ENCODE measurements at regions not wholly inside any gene's neighbourhood (a gene's known extent, or its start where the extent isn't known, plus 50 kb on each side); places are given as distances from the start of the nearest gene placed in this dataset.

- H3K4me2 ChIP-seq (replicated peaks; ENCODE audit: extremely low read depth, low read length, poor library complexity, severe bottlenecking): no peak overlapping the region
- Mint-ChIP-seq H3K4me3 (peak overlapping the region in 1 of 2 donors; percentile 31), H3K27ac (peak overlapping the region; percentile 76 to 97 (median 91)), H3K27me3 (ENCODE audit: low read depth in 3 of 3) (peaks cover 0 to 9% (median 7%) of the 10 kb centered on the region in 3 donors), H3K36me3 (no peaks in the 10 kb centered on the region), H3K9me3 (peaks cover 0 to 5% (median 0%) of the 10 kb centered on the region in 7 donors), H3K4me1 (peaks cover 18% of the 10 kb centered on the region)
- no peaks in the 10 kb centered on the region for H3K36me3 ChIP-seq (replicated peaks in 1 of 2; ENCODE audit: control insufficient read depth in 1 of 2, insufficient read depth in 2 of 2, low read length in 2 of 2)
- peak overlapping the region in 1 of 2 donors; percentile 42 for H3K27ac ChIP-seq (ENCODE audit: low read depth in 1 of 2, low read length in 2 of 2)
- no peaks in the 10 kb centered on the region for H3K9me3 ChIP-seq (replicated peaks in 1 of 2; ENCODE audit: control insufficient read depth in 1 of 2, insufficient read depth in 1 of 2, low read length in 2 of 2)
- H2AFZ ChIP-seq (ENCODE audit: insufficient read depth, low read depth, low read length, poor library complexity, severe bottlenecking): peak overlapping the region; percentile 15
- no peak overlapping the region for H3K9ac ChIP-seq (ENCODE audit: insufficient read depth, low read length, poor library complexity, severe bottlenecking)
- H3K4me3 ChIP-seq (replicated peaks in 1 of 3; ENCODE audit: low read depth in 2 of 3, low read length in 3 of 3): no peak overlapping the region
- DNase-seq: peak; percentile 27 to 46 (median 32)
- no peak for TF ChIP-seq CTCF (IDR thresholded peaks at IDR 0.05)
- no peaks in the 10 kb centered on the region for H4K20me1 ChIP-seq (ENCODE audit: insufficient read depth, low read length)
- no peaks in the 10 kb centered on the region for H3K79me2 ChIP-seq (ENCODE audit: insufficient read depth, low read length)
- 83% methylated on average over 1 of the region's 1 CpG for WGBS (ENCODE audit: insufficient coverage)
- intact Hi-C loops (cut with micrococcal nuclease): no loop called here
- peaks cover 9 to 19% of the 10 kb centered on the region in 2 donors for H3K4me1 ChIP-seq (ENCODE audit: control insufficient read depth in 1 of 2, insufficient read depth in 2 of 2, low read length in 2 of 2)
- H3K27me3 ChIP-seq (ENCODE audit: control insufficient read depth in 2 of 2, insufficient read depth in 2 of 2, low read length in 2 of 2): peaks cover 0 to 7% of the 10 kb centered on the region in 2 donors
These were observed 181.3 kb downstream of the HS3ST3A1 start for GRCh38 chr17:13420418-13420826.

GRCh38 chr17:13419676-13420075 is 182.1 kb downstream of the HS3ST3A1 start:
- H3K9me3 ChIP-seq (replicated peaks in 1 of 2; ENCODE audit: control insufficient read depth in 1 of 2, insufficient read depth in 1 of 2, low read length in 2 of 2): peaks cover 0 to 1% of the 10 kb centered on the region in 2 donors
- no peak overlapping the region for H3K4me3 ChIP-seq (replicated peaks in 1 of 3; ENCODE audit: low read depth in 2 of 3, low read length in 3 of 3)
- no peak overlapping the region for H2AFZ ChIP-seq (ENCODE audit: insufficient read depth, low read depth, low read length, poor library complexity, severe bottlenecking)
- peaks cover 9 to 19% of the 10 kb centered on the region in 2 donors for H3K4me1 ChIP-seq (ENCODE audit: control insufficient read depth in 1 of 2, insufficient read depth in 2 of 2, low read length in 2 of 2)
- peak overlapping the region in 1 of 2 donors; percentile 42 for H3K27ac ChIP-seq (ENCODE audit: low read depth in 1 of 2, low read length in 2 of 2)
- Mint-ChIP-seq H3K27ac (peak overlapping the region in 6 of 7 donors; percentile 30 to 97 (median 88)), H3K36me3 (no peaks in the 10 kb centered on the region), H3K4me3 (no peak overlapping the region), H3K4me1 (peaks cover 18% of the 10 kb centered on the region), H3K27me3 (ENCODE audit: low read depth in 3 of 3) (peaks cover 0 to 9% (median 9%) of the 10 kb centered on the region in 3 donors), H3K9me3 (peaks cover 0 to 6% (median 0%) of the 10 kb centered on the region in 7 donors)
- H3K9ac ChIP-seq (ENCODE audit: insufficient read depth, low read length, poor library complexity, severe bottlenecking): no peak overlapping the region
- H3K27me3 ChIP-seq (ENCODE audit: control insufficient read depth in 2 of 2, insufficient read depth in 2 of 2, low read length in 2 of 2): peaks cover 0 to 7% of the 10 kb centered on the region in 2 donors
- H3K36me3 ChIP-seq (replicated peaks in 1 of 2; ENCODE audit: control insufficient read depth in 1 of 2, insufficient read depth in 2 of 2, low read length in 2 of 2): no peaks in the 10 kb centered on the region
- DNase-seq: no peak
- no peak for TF ChIP-seq CTCF (IDR thresholded peaks at IDR 0.05)
- H3K79me2 ChIP-seq (ENCODE audit: insufficient read depth, low read length): no peaks in the 10 kb centered on the region
- no peaks in the 10 kb centered on the region for H4K20me1 ChIP-seq (ENCODE audit: insufficient read depth, low read length)
- intact Hi-C loops (cut with micrococcal nuclease): no loop called here
- WGBS (ENCODE audit: insufficient coverage): 87% methylated on average over 5 of the region's 6 CpGs
- H3K4me2 ChIP-seq (replicated peaks; ENCODE audit: extremely low read depth, low read length, poor library complexity, severe bottlenecking): no peak overlapping the region

Measured in CD14-positive monocyte (primary cell).